Neural cell (in vitro differentiated cells): ENCODE measurements at regions not wholly inside any gene's neighbourhood (a gene's known extent, or its start where the extent isn't known, plus 50 kb on each side); places are given as distances from the start of the nearest gene placed in this dataset.
"Not testable (repeated sequence)": the region's sequence is repeated elsewhere in the genome, so short reads cannot be mapped to it uniquely, and the experiment has no call there.

ENCODE experiments used
- CTCF ChIP-seq: fragments of 450-650 bp; IDR thresholded peaks from 2 replicates; pipeline ENCODE4 v1.5.1; 2014; ENCODE audit warnings: antibody characterized with exemption, mild to moderate bottlenecking, moderate library complexity; ENCODE audit not compliant: poor library complexity, severe bottlenecking
- EZH2 ChIP-seq: fragments of 200-600, 300-800 bp; shearing (Covaris generic), sonication (generic); IDR thresholded peaks from 2 replicates; pipeline ENCODE4 v1.6.1; 2014; ENCODE audit warnings: antibody characterized with exemption, low read length, borderline replicate concordance, mild to moderate bottlenecking; ENCODE audit not compliant: insufficient read depth, poor library complexity, severe bottlenecking
- MXI1 ChIP-seq: fragments of 450-650 bp; conservative IDR thresholded peaks from 2 replicates; pipeline ENCODE4 v1.6.1; 2014; ENCODE audit warnings: antibody characterized with exemption, mild to moderate bottlenecking; ENCODE audit not compliant: poor library complexity, severe bottlenecking
- POLR2AphosphoS5 ChIP-seq: IDR thresholded peaks from 2 replicates; pipeline ENCODE4 v1.6.1; 2012

DNA sequence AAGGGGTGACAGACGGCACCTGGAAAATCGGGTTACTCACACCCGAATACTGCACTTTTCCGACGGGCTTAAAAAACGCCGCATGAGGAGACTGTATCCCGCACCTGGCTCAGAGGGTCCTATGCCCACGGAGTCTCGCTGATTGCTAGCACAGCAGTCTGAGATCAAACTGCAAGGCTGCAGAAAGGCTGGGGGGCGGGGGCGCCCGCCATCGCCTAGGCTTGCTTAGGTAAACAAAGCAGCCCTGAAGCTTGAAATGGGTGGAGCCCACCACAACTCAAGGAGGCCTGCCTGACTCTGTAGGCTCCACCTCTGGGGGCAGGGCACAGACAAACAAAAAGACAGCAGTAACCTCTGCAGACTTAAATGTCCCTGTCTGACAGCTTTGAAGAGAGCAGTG, 144.4 kb downstream of the TYW3 start:
- not testable (repeated sequence) for TF ChIP-seq MXI1, EZH2, CTCF, POLR2AphosphoS5
